HG03175 (cell line): ENCODE measurements at regions not wholly inside any gene's neighbourhood (a gene's known extent, or its start where the extent isn't known, plus 50 kb on each side); places are given as distances from the start of the nearest gene placed in this dataset.
"Not testable (repeated sequence)": the region's sequence is repeated elsewhere in the genome, so short reads cannot be mapped to it uniquely, and the experiment has no call there.

ENCODE experiments used
- ATAC-seq: cut with Tn5 transposase; IDR thresholded peaks from one replicate; pipeline ENCODE4 v1.9.1; 2021; ENCODE audit warnings: mild to moderate bottlenecking, moderate library complexity; ENCODE audit not compliant: unreplicated experiment

DNA sequence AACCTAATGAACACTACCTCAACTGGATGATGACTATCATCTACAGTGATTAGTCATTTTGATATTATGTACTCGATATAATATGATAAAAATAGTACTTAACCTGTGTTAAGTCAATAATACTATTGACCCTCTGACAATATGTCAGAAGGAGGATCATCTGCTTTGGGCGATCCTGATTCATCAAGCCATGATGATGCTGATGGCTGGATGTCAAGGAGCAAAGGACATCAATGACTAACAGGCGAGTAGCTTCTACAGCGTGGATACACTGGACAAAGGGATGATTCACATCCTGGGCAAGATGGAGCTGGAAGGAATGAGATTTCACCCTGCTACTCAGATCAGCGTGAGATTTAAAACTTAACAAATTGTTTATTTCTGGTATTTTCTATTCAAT is 94.4 kb upstream of the SKAP2 start:
- no peak for ATAC-seq

DNA sequence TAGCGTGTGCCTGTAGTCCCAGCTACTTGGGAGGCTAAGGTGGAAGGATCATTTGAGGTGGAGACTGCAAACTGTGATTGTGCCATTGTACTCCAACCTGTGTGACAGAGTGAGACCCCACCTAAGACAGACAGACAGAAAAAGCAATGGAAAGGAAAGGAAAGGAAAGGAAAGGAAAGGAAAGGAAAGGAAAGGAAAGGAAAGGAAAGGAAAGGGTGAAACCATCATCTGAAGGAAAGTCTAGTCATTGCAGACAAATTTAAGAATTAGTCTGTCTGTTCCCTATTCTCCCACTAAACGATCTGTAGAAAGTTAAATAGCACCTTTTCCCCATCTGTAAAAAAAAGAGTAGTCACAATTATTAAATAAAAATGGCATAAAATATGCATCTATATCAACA is 91.1 kb upstream of the SKAP2 start:
- ATAC-seq, result no peak

DNA sequence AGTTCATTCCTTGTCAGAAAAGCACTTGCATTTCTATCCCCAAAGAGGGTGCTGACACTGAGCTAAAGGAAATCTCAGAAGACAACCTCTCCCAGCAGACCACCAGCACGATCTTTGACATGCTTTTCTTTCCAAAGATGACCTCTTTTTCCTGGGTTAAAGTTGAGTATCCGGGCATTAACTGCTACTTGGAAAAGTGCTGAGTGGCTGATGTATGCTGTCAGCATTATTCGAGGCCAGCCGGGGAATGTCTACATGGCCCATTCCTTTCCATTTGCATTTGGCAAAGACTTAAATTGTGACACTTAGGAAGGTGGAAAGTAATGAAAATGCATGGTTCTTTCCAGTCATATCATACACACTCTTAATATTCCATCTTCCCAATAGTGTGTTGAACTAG is 90.6 kb upstream of the SKAP2 start:
- no peak for ATAC-seq

DNA sequence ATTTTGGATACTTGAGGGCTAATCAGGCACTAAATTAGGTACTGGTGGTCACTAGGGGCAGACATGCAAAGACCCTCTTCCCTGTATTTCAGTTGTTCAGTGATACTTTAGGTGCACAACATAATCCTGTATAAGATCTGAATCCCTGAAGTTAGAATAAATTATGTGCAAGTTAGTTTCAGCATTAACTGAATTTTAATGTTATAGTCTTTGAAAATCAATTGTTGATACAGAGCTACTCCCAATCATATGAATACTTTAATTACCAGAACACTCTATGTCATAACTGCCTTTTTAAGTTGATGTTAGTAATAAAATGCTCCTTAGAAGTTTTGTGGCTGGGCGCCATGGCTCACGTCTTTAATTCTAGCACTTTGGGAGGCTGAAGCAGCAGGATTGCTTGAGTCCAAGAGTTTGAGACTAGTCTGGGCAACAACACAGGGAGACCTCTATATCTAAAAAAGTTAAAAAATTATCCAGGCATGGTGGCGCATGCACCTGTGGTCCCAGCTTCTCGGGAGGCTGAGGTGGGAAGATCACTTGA is 87.1 kb upstream of the SKAP2 start:
- ATAC-seq, result no peak

DNA sequence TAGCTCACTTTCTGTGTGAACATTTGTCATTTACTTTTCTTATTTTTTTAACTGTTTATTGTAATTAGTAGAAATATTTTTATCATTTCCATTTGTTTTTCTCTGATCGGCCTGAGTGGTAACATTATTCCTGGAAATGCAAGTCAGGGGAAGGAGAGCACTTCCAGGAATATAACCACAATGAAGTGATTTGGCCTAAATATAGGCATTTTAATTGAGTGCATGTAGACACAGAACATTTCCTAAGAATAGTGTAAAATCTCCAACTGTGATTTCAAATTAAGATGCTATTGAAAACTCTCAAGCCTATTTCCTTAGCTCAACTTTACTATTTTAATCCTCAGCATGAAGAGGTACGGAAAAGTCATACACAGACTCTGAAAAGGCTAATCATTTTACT is 86.5 kb upstream of the SKAP2 start:
- ATAC-seq, result no peak

DNA sequence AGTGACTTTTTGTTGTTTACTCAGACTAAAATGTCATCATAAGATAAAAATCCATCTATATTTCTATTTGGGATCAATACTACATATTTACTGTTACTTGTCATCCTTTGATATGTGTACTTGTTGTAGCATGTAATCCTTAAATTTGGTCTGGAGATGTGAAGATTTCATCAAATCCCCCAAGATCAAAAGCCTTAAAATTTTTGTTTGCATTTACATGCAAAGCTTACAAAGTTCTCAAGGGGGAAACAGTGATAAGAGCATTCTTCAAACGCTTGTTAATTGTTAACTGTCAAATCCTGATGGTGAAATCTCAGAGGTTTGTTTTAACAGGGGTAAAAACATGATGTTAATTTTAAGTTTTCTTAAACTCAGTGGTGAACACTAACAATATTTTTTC is 84.9 kb upstream of the SKAP2 start:
- ATAC-seq, result no peak

DNA sequence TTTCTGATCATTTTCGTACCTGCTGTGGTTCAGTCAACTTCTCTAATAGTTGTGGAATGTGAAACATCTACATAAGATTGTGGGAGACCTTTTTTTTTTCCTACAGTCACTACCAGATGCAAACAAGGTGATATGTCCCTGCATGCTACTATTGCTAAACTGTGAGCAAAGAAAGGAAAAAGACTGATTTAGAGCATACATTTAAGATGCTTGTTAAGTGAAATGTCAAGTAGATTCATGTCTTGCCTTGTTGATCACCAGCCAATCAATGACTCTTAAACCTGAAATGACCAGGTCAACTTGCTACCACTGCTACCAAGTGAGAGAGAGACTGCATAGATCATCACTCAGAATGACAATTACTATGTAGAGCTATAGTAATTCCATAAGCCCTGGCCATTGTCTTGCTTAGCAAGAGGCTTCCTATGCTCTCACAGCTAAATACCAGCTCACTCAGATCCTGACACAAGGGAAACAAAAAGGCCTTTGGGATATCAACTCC is 84.3 kb upstream of the SKAP2 start:
- no peak for ATAC-seq

DNA sequence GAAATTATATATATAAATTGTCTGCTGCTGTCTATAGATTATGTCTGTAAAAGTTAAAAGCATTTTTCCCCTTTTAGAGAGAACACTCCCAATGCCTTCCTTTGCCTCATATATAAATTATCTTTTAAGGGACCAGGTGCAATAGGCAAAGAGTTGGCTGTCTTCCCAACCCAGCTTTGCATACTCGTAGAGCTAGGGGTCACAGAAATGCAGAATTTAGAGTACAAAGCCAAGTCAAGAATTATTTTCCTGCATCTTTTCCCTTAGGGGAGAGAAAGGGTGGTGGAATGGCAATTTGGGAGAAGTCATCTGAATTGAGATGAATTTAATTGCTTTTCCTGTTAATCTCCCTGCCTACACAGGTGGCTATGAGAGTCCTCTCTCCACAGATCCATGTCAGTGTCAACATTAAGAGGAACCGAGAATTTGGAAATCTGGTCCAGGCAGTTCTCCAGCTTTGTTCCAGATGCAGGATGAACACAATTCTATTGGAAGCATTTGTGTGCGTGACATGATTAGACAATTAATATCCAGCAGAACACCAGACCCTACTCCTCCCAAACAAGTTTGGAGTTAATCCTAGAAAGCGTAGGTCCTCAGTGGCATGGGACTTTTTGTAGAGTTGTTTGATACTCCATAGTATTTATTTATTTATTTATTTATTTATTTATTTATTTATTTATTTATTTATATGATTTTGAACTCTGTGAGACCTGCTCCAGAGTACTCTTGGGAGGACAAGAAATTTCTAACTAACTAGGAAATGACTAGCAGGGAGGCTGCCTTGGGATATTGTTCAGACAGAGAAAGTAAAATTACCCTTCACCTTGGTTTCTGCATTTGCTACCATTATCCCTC is 80.3 kb upstream of the SKAP2 start:
- no peak for ATAC-seq

DNA sequence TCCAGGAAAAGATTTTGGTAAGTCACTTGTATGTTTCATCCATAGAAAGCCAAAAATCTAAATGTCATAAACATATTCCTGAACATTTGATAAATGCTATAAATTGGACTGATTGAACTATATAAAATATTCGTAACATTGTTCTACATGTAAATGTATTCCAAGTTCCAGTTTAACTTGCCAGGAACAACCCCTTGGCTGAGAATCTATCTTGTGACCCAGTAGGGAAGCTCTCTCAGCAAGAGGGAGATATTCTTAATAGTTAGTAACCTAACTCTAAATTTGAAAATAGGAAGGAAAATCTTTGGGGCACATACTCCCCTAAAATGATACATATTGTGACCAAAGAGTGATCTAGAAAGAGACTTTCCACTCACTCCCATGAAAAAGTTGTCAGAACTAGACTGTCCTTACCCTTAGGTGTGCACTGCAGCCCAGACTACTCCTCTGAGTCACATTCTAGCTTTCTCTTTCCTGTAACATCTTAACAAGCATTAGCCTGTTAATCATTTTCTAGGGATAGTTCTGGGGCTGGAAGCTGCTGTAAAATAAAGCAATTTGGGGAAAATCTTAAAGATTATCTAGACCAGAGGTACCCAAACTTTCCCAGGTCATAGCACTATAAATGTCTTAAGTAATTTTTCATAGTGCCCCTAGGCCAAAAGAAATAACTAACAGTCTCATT is 73.7 kb upstream of the SKAP2 start:
- no peak for ATAC-seq

DNA sequence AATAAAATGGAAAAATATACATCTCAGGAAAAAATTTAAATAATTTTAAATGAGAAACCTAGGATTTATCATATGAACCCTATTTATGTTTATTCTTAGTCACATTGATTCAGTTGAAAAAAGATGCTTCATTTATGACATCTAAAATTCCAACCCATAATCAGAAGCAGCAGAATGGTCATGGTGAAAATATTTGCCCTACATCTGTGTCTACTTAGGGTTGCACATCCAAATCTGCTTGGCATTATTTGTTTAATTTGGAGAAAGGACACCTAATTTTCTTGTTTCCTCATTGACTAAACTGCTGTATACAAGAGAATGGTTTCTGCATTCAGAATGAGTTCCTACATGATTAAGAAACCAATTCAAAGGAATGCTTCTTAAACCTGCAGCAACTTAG is 72.9 kb upstream of the SKAP2 start:
- ATAC-seq, result no peak

DNA sequence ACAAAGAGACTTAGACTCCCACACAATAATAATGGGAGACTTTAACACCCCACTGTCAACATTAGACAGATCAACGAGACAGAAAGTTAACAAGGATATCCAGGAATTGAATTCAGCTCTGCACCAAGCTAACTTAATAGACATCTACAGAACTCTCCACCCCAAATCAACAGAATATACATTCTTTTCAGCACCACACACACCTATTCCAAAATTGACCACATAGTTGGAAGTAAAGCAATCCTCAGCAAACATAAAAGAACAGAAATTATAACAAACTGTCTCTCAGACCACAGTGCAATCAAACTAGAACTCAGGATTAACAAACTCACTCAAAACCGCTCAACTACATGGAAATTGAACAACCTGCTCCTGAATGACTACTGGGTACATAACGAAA is 68.2 kb upstream of the SKAP2 start:
- not testable (repeated sequence) for ATAC-seq

DNA sequence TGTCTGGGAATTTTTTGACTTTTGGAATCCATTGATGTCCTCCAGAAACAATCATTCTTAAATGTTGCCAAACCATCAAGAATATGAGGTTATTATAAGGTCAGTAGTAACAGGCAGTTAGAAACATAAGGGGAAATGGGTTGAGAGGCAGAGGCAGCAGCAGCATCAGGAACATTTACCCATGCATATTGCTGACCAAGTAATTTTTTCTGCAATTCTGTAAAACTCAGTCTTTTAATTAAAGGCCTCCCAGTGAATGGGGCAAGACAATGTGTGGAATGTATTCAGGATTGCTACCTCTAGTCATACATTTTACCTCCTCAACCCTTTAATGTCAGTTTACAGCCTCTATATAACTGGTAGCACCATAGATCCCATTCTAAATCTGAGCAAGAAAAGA is 66.5 kb upstream of the SKAP2 start:
- no peak for ATAC-seq

DNA sequence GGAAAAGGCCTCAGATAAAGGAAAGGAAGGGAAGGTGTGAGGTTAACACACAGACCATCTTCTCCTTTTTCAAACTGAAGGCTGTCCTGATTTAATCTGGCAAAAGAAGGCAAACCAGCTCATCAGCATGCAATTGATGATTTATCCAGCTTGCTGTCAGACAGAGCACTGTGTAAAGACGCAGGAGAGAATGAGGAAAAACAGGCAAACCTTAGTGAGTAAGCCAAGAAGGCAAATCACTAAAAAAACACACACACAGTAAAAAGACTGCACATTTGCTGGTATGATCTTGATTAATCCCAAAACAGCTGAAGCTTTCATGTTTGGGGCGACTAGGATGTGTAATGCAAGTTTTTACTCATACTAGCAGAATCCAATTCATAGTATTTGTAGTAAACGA is 65.8 kb upstream of the SKAP2 start:
- no peak for ATAC-seq

DNA sequence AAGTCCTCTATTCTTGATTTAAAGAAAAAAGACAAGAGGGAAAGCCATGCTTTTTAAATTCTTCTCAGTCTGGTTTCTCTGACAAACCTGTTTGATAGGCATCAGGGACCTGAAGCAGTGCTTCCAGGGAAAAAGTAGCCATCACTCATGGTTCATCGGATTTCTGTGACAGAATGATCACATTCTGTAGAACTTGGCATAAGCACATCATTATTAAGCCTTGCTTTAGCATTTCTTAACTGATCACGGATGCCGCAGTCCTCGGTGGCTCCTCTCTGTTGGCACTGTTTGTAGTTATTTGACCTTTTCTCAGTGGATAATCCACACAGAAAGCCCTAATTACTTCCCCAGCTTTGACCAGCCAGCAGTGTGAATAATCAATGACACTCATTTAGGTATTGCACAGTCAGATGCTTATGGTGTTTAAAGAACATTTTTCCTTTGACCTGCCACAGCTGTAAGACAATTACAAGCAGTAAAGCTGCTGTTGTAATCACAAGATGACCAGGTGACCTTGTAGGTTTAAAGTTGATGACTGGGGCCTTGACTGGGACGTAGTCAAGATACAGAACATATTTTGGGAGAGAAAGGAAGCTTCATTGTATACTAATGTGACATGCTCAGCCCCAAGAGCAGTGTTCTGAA is 64.4 kb upstream of the SKAP2 start:
- no peak for ATAC-seq

DNA sequence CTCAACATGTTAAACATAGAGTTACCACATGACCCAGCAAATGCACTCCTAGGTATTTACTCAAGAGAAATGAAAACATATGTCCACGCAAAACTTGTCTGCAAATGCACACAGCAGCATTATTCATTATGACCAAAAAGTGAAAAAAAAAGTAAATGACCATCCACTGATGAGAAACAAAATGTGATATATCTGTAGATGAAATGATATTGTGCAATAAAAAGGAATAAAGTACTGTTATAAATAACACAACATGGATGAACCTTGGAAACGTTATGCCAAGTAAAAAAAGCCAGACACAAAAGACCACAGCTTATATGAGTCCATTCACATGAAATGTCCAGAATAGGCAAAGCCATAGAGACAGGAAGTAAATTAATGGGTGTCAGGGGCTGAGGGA is 61.4 kb upstream of the SKAP2 start:
- no peak for ATAC-seq

DNA sequence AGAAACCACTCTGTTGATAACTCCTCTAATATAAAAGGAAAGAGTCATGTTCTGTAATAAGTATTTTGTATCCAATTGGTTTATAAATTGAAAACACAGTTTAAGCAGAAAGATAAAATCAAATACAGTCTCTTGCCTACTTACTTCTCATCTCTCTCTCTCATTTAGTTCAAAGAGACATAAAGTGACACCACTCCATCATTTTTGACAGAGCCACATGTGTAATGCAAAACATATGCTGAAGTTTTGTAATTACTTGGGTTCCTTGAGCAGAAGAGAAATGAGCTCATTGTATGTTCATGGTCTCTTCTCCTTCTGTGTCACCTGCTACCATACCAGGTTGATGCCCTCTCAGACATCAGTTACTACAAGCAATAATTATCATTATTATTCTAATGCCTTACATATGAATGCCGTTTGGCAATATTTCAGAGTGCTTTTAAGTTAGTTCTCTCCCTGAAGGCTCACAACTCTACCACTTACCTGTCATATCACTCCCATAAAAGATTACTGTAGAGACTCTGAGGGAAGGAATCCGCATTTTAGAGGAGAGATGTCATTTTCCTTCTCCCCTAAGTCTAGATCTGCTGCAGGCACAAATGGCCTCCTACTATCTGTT is 59.9 kb upstream of the SKAP2 start:
- no peak for ATAC-seq

DNA sequence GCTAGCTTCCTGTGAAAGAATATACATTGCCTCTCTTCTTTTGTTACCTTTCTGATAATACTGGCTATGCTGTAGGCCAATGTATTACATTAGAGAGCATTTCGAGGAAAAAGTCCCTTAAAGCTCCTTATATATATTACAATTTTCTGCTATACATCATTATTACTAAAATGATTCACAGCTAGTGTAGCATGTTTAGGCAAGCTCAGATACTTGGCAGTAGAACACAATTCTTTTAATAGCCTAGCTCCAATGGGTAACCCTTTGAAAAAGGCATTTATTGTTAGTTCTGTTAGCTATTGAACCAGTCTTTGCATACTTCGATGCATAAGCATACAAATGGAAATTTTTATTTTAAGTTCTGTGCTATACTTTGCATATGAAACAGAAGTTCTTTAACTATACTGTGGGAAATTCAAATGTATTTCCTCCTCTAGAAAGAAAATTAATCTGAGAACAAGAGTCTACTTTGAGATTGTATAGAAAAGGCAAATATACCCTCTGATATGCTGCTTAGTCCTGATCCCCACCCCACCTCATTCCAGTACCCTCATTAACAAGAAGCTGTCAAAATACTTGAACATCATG is 55.6 kb upstream of the SKAP2 start:
- no peak for ATAC-seq

DNA sequence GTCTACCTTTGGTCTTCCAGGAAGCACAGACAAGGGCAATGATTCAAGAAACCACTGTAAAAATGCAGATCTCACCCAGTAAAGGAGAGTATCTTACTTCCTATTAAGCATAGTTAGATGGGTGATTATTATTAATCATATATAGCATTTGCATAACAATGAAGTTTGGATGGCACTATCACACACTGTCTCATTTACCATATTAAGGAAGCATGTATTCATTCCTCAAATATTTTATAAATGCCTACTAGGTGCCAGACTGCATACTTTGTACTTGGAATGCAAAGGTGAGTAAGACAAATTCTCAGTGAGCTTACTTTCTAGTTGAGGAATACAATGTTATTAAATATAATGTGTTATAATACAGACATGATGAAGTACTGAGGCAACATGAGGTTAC is 53.9 kb upstream of the SKAP2 start:
- ATAC-seq, result no peak

DNA sequence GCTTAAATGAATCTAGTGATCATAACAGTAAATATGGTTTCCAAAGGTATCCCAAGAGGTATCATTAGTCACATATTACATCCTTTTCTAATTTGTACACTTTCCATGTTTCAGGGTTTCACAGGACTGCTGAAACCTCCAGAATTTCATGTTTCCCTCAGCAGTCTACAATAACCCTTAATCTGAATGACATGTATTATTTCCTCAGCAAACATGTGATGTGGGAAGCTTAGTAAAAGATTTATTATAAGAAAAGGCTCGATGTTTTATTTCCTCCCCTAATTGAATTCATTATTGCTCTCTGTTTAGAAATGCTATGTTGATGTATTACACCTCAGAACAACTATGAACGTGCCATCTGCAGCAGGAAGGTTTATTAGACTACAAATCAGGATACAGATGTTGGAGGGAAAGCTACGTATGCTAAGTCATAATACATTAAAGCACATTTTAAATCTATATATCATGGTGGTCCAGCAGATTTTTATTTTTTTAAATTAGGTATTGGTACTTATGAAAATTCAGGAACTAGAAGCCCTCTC is 52.5 kb upstream of the SKAP2 start:
- ATAC-seq, result no peak

DNA sequence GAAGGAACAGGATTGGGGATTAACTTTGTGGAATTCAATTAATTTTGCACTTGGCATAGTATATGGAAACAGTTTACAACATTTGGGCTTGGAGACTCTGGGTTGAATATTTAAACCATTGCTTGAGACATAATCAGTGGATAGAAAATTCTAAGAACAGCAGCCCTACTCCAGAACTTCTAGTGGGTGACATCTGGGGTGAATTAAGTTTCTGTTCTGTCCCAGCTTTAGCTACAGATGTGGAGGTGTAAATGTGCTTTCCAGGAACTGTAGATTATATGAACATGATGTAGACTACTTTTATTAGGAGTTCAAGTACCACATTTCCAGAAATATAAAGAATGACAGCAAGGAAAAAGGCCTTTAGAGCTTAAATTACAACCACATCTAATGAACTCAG is 51.9 kb upstream of the SKAP2 start:
- no peak for ATAC-seq
